HCT116 (cell line): ENCODE measurements at regions not wholly inside any gene's neighbourhood (a gene's known extent, or its start where the extent isn't known, plus 50 kb on each side); places are given as distances from the start of the nearest gene placed in this dataset.
"Not testable (repeated sequence)": the region's sequence is repeated elsewhere in the genome, so short reads cannot be mapped to it uniquely, and the experiment has no call there.

Experiments
- ATAC-seq: fragments of 200-7000 bp; cut with Tn5 transposase; 2 replicates; pipeline ENCODE4 v1.9.1; 2020; ENCODE audit warnings: mild to moderate bottlenecking, moderate library complexity
- BruUV-seq: library from RNA; stranded (reverse); fragments of 400-500 nt; replicated peaks from 2 replicates; lab custom pipeline; 2021; lab: Mats Ljungman, UMichigan
- CTCF ChIA-PET: fragments of 300-600 bp; sonication (Branson Sonifier 250); formaldehyde crosslinking; loops from one replicate; lab custom pipeline; 2021; ENCODE audit warnings: antibody characterized with exemption; lab: Charles Lee
- POLR2A ChIA-PET: fragments of 300-600, 350-600 bp; sonication (Branson Sonifier 250); formaldehyde crosslinking; loops from one replicate; lab custom pipeline; 2021; ENCODE audit warnings: antibody characterized with exemption; lab: Charles Lee
- RAD21 ChIA-PET, 2 experiments: fragments of 300-600 bp; sonication (Branson Sonifier 250); formaldehyde crosslinking; loops; one replicate each; lab custom pipeline; 2023; ENCODE audit warnings: low total read pairs in 2 of 2; ENCODE audit not compliant: uncharacterized antibody in 2 of 2, unreplicated experiment in 2 of 2, low non-redundant PET in 1 of 2; lab: Charles Lee
- DNase-seq: peaks from one replicate; pipeline ENCODE4 v3.0.0-alpha.2; 2010; ENCODE audit warnings: low read depth, low spot score
- H2AFZ ChIP-seq: fragments of 200-600 bp; shearing (Covaris generic), sonication (generic); 2 replicates; pipeline ENCODE4 v1.6.1; 2017; ENCODE audit warnings: low read depth, mixed run types, mixed read lengths, antibody characterized with exemption, low read length; ENCODE audit not compliant: poor library complexity, severe bottlenecking
- H3K27ac ChIP-seq: 2 replicates; pipeline ENCODE4 v1.5.1; 2012; ENCODE audit warnings: low read depth, low read length
- H3K27me3 ChIP-seq: fragments of 200-600 bp; sonication (generic); 2 replicates; pipeline ENCODE4 v1.6.1; 2016; ENCODE audit warnings: mixed run types, low read length, mixed read lengths; ENCODE audit not compliant: insufficient read depth
- H3K36me3 ChIP-seq, 2 experiments: fragments of 200-500 bp in 1 of 2; fragments of 200-600 bp in 1 of 2; sonication (Bioruptor generic) in 1 of 2; sonication (generic) in 1 of 2; 2 replicates each; pipeline versions ENCODE4 v1.5.1 to v1.6.1; 2014 to 2016; ENCODE audit warnings: low read length in 2 of 2, inconsistent platforms in 1 of 2, mixed read lengths in 1 of 2, mixed run types in 1 of 2; ENCODE audit not compliant: insufficient read depth in 2 of 2, control insufficient read depth in 1 of 2
- H3K4me1 ChIP-seq, 2 experiments: fragments of 200-600 bp in 1 of 2; sonication (generic) in 1 of 2; 2 replicates each; pipeline versions ENCODE4 v1.5.1 to v1.6.1; 2012 to 2017; ENCODE audit warnings: low read length in 2 of 2, inconsistent platforms in 1 of 2, mild to moderate bottlenecking in 1 of 2, mixed read lengths in 1 of 2, mixed run types in 1 of 2, moderate library complexity in 1 of 2; ENCODE audit not compliant: insufficient read depth in 2 of 2, control insufficient read depth in 1 of 2
- H3K4me2 ChIP-seq: fragments of 200-600 bp; sonication (generic); 2 replicates; pipeline ENCODE4 v1.6.1; 2017; ENCODE audit warnings: mixed run types, low read length, mixed read lengths
- H3K4me3 ChIP-seq, 2 experiments: fragments of 200-600 bp in 1 of 2; sonication (generic) in 1 of 2; replicated peaks in 1 of 2; 2 replicates each; pipeline ENCODE4 v1.5.1; 2011 to 2016; ENCODE audit warnings: low read length in 2 of 2, control low read depth in 1 of 2, low read depth in 1 of 2, mild to moderate bottlenecking in 1 of 2, mixed read lengths in 1 of 2, mixed run types in 1 of 2
- H3K79me2 ChIP-seq: fragments of 200-600 bp; sonication (generic); 2 replicates; pipeline ENCODE4 v1.6.1; 2017; ENCODE audit warnings: mild to moderate bottlenecking, mixed run types, low read length, moderate library complexity, mixed read lengths; ENCODE audit not compliant: insufficient read depth
- H3K9ac ChIP-seq: fragments of 200-600 bp; sonication (generic); 2 replicates; pipeline ENCODE4 v1.6.1; 2016; ENCODE audit warnings: low read length, mixed read lengths
- H3K9me2 ChIP-seq: fragments of 200-600 bp; sonication (generic), shearing (Covaris generic); 2 replicates; pipeline ENCODE4 v1.6.1; 2017; ENCODE audit warnings: mixed run types, mild to moderate bottlenecking, moderate library complexity; ENCODE audit not compliant: insufficient read depth
- H3K9me3 ChIP-seq, 2 experiments: fragments of 200-500 bp in 1 of 2; fragments of 200-600 bp in 1 of 2; sonication (Bioruptor generic) in 1 of 2; sonication (generic) in 1 of 2; 2 replicates each; pipeline ENCODE4 v1.6.1; 2014 to 2017; ENCODE audit warnings: low read length in 2 of 2, mixed read lengths in 2 of 2, inconsistent platforms in 1 of 2, low read depth in 1 of 2, mild to moderate bottlenecking in 1 of 2, mixed run types in 1 of 2, moderate library complexity in 1 of 2; ENCODE audit not compliant: control insufficient read depth in 1 of 2, insufficient read depth in 1 of 2
- H4K20me1 ChIP-seq: fragments of 200-600 bp; sonication (generic), shearing (Covaris generic); 2 replicates; pipeline ENCODE4 v1.6.1; 2017; ENCODE audit warnings: mixed run types, mild to moderate bottlenecking, moderate library complexity; ENCODE audit not compliant: insufficient read depth
- CEBPB ChIP-seq: IDR thresholded peaks from 2 replicates; pipeline ENCODE4 v1.6.1; 2012; ENCODE audit warnings: low read depth
- EGR1 ChIP-seq: IDR thresholded peaks from 2 replicates; pipeline ENCODE4 v1.6.1; 2012; ENCODE audit warnings: low read depth
- ELF1 ChIP-seq: IDR thresholded peaks from 2 replicates; pipeline ENCODE4 v1.6.1; 2012; ENCODE audit warnings: low read depth, borderline replicate concordance
- EZH2phosphoT487 ChIP-seq: fragments of 200-600 bp; IDR thresholded peaks from 2 replicates; pipeline ENCODE4 v1.6.1; 2018; ENCODE audit warnings: antibody characterized with exemption, borderline replicate concordance
- FOSL1 ChIP-seq: IDR thresholded peaks from 2 replicates; pipeline ENCODE4 v1.6.1; 2012; ENCODE audit warnings: low read depth
- JUND ChIP-seq: IDR thresholded peaks from 2 replicates; pipeline ENCODE4 v1.6.1; 2012
- POLR2AphosphoS5 ChIP-seq: IDR thresholded peaks from 2 replicates; pipeline ENCODE4 v1.6.1; 2011; ENCODE audit warnings: mild to moderate bottlenecking, low read depth, low read length, moderate library complexity
- RAD21 ChIP-seq: IDR thresholded peaks from 2 replicates; pipeline ENCODE4 v1.6.1; 2012; ENCODE audit warnings: low read depth, mild to moderate bottlenecking
- SIN3A ChIP-seq: IDR thresholded peaks from 2 replicates; pipeline ENCODE4 v1.6.1; 2012; ENCODE audit warnings: low read depth
- SP1 ChIP-seq: IDR thresholded peaks from 2 replicates; pipeline ENCODE4 v1.6.1; 2012; ENCODE audit warnings: low read depth
- TCF7L2 ChIP-seq: IDR thresholded peaks from 2 replicates; pipeline ENCODE4 v1.7.0; 2011; ENCODE audit warnings: borderline replicate concordance, inconsistent platforms; ENCODE audit not compliant: insufficient read depth, insufficient read length; ENCODE audit errors: extremely low read depth
- ZBTB33 ChIP-seq: IDR thresholded peaks from 2 replicates; pipeline ENCODE4 v1.6.1; 2011; ENCODE audit warnings: mild to moderate bottlenecking, low read length, moderate library complexity; ENCODE audit not compliant: insufficient replicate concordance; ENCODE audit errors: extremely low read depth
- ZFX ChIP-seq: fragments of 450-650 bp; IDR thresholded peaks from 2 replicates; pipeline ENCODE4 v1.6.1; 2017
- intact Hi-C: fragments of 100-400 bp; cut with micrococcal nuclease; formaldehyde crosslinking; loops from 2 replicates; pipeline ENCODE4 v1.10.0; 2022
- TF ChIP-seq, protein P1 (sequence below): IDR thresholded peaks from 2 replicates; pipeline ENCODE4 v1.6.1; 2012

GRCh38 chr12:74600817-74601216 is 63.2 kb downstream of the ATXN7L3B start:
- CTCF ChIA-PET, H3K4me1 ChIP-seq, H3K9me2 ChIP-seq, H4K20me1 ChIP-seq, H3K79me2 ChIP-seq, DNase-seq, ATAC-seq, H3K9me3 ChIP-seq, H3K27ac ChIP-seq, H2AFZ ChIP-seq, RAD21 ChIA-PET, H3K27me3 ChIP-seq, POLR2A ChIA-PET, H3K4me2 ChIP-seq, intact Hi-C loops, H3K4me3 ChIP-seq, H3K36me3 ChIP-seq, BruUV-seq, H3K9ac ChIP-seq: not testable (repeated sequence)

GRCh38 chr12:74602881-74603672 is 65.4 kb downstream of the ATXN7L3B start:
- no peaks in the 10 kb centered on the region for H3K36me3 ChIP-seq
- H3K27me3 ChIP-seq: no peaks in the 10 kb centered on the region
- peak overlapping the region; percentile 32 for H2AFZ ChIP-seq
- no peak for ATAC-seq
- intact Hi-C loops: no loop called here
- H3K9ac ChIP-seq: no peak overlapping the region
- no peaks in the 10 kb centered on the region for H3K4me1 ChIP-seq
- no peak for DNase-seq
- H4K20me1 ChIP-seq: no peaks in the 10 kb centered on the region
- H3K4me3 ChIP-seq: no peak overlapping the region
- ChIA-PET POLR2A (no interaction called here), RAD21 (no interaction called here), CTCF (no interaction called here)
- no peak for TF ChIP-seq EGR1
- TF ChIP-seq JUND: no peak
- TF ChIP-seq, protein P1, sequence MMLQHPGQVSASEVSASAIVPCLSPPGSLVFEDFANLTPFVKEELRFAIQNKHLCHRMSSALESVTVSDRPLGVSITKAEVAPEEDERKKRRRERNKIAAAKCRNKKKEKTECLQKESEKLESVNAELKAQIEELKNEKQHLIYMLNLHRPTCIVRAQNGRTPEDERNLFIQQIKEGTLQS: no peak
- no peak for TF ChIP-seq SP1
- TF ChIP-seq POLR2AphosphoS5: no peak
- TF ChIP-seq SIN3A: no peak
- TF ChIP-seq EZH2phosphoT487: no peak
- TF ChIP-seq ZFX: no peak
- TF ChIP-seq ELF1: no peak
- no peak for TF ChIP-seq FOSL1
- no peak for TF ChIP-seq ZBTB33
- TF ChIP-seq CEBPB: no peak
- no peak for TF ChIP-seq TCF7L2
- TF ChIP-seq RAD21: no peak
- H3K9me3 ChIP-seq: no peaks in the 10 kb centered on the region
- H3K4me2 ChIP-seq: no peak overlapping the region
- BruUV-seq: no TSS peak
- H3K9me2 ChIP-seq: no peaks in the 10 kb centered on the region
- H3K79me2 ChIP-seq: no peaks in the 10 kb centered on the region
- no peak overlapping the region for H3K27ac ChIP-seq
